HEK293 (cell line): ENCODE measurements at regions not wholly inside any gene's neighbourhood (a gene's known extent, or its start where the extent isn't known, plus 50 kb on each side); places are given as distances from the start of the nearest gene placed in this dataset.

Experiments used
- CTCF ChIA-PET: fragments of 350-600 bp; formaldehyde crosslinking; extraction: SDS; loops from one replicate; lab custom pipeline; 2021; ENCODE audit warnings: antibody characterized with exemption; lab: Yijun Ruan, JAX
- POLR2A ChIA-PET: fragments of 300-600 bp; formaldehyde crosslinking; extraction: SDS; loops from one replicate; lab custom pipeline; 2020; ENCODE audit warnings: antibody characterized with exemption, inconsistent platforms; lab: Yijun Ruan, JAX
- H3K27ac ChIP-seq: fragments of 200-500 bp; sonication (Bioruptor generic); 2 replicates; pipeline ENCODE4 v1.5.1; 2014; ENCODE audit warnings: low read depth, low read length, control low read depth, inconsistent platforms; ENCODE audit errors: extremely low read depth
- H3K36me3 ChIP-seq, 2 experiments: fragments of 200-500 bp in 1 of 2; sonication (Bioruptor generic) in 1 of 2; 1 replicate in 1 of 2; 2 replicates in 1 of 2; pipeline ENCODE4 v1.5.1; 2014 to 2017; ENCODE audit warnings: inconsistent platforms in 2 of 2, low read length in 2 of 2; ENCODE audit not compliant: control insufficient read depth in 2 of 2, insufficient read depth in 1 of 2
- H3K4me1 ChIP-seq: fragments of 200-500 bp; sonication (Bioruptor generic); 2 replicates; pipeline ENCODE4 v1.5.1; 2014; ENCODE audit warnings: mild to moderate bottlenecking, low read length, inconsistent platforms; ENCODE audit not compliant: control insufficient read depth, insufficient read depth
- H3K4me3 ChIP-seq: 2 replicates; pipeline ENCODE4 v1.5.1; 2011; ENCODE audit warnings: low read depth, mild to moderate bottlenecking, control low read depth, low read length, moderate library complexity
- H3K9me3 ChIP-seq: fragments of 200-500 bp; sonication (Bioruptor generic); 2 replicates; pipeline ENCODE4 v1.5.1; 2014; ENCODE audit warnings: low read depth, low read length, inconsistent platforms; ENCODE audit not compliant: control insufficient read depth, insufficient read depth
- BCL11B ChIP-seq: fragments of 450-650 bp; formaldehyde crosslinking; IDR thresholded peaks from 2 replicates; pipeline ENCODE4 v1.5.1; 2016; ENCODE audit warnings: low read depth, missing biosample characterization, missing genetic modification characterization
- CTCF ChIP-seq: fragments of 450-650 bp; formaldehyde crosslinking; IDR thresholded peaks from 2 replicates; pipeline ENCODE4 v1.5.1; 2016; ENCODE audit warnings: missing biosample characterization, missing genetic modification characterization
- SCRT2 ChIP-seq: fragments of 450-650 bp; formaldehyde crosslinking; IDR thresholded peaks from 2 replicates; pipeline ENCODE4 v1.5.1; 2016; ENCODE audit warnings: missing biosample characterization, missing genetic modification characterization
- ZBTB44 ChIP-seq: fragments of 450-650 bp; IDR thresholded peaks from 2 replicates; pipeline ENCODE4 v1.5.1; 2018; ENCODE audit warnings: missing biosample characterization, mild to moderate bottlenecking, missing genetic modification characterization
- ZIC2 ChIP-seq: fragments of 450-650 bp; formaldehyde crosslinking; IDR thresholded peaks from 2 replicates; pipeline ENCODE4 v1.5.1; 2016; ENCODE audit warnings: missing biosample characterization, missing genetic modification characterization
- ZNF10 ChIP-seq: fragments of 450-650 bp; formaldehyde crosslinking; IDR thresholded peaks from 2 replicates; pipeline ENCODE4 v1.5.1; 2017; ENCODE audit warnings: missing biosample characterization, missing genetic modification characterization
- ZNF155 ChIP-seq: fragments of 450-650 bp; formaldehyde crosslinking; IDR thresholded peaks from 2 replicates; pipeline ENCODE4 v1.5.1; 2016; ENCODE audit warnings: missing biosample characterization, missing genetic modification characterization
- ZNF169 ChIP-seq: fragments of 450-650 bp; formaldehyde crosslinking; IDR thresholded peaks from 2 replicates; pipeline ENCODE4 v1.5.1; 2016; ENCODE audit warnings: missing biosample characterization, missing genetic modification characterization
- ZNF239 ChIP-seq: fragments of 450-650 bp; formaldehyde crosslinking; IDR thresholded peaks from 2 replicates; pipeline ENCODE4 v1.5.1; 2016; ENCODE audit warnings: missing biosample characterization, missing genetic modification characterization
- ZNF37A ChIP-seq: fragments of 450-650 bp; IDR thresholded peaks from 2 replicates; pipeline ENCODE4 v1.5.1; 2018; ENCODE audit warnings: missing biosample characterization, missing genetic modification characterization
- ZNF394 ChIP-seq: fragments of 450-650 bp; formaldehyde crosslinking; IDR thresholded peaks from 2 replicates; pipeline ENCODE4 v1.5.1; 2016; ENCODE audit warnings: missing biosample characterization, missing genetic modification characterization, mild to moderate bottlenecking, moderate library complexity, borderline replicate concordance
- ZNF423 ChIP-seq: fragments of 450-650 bp; formaldehyde crosslinking; IDR thresholded peaks from 2 replicates; pipeline ENCODE4 v1.5.1; 2016; ENCODE audit warnings: missing biosample characterization, missing genetic modification characterization
- ZNF529 ChIP-seq: fragments of 450-650 bp; formaldehyde crosslinking; IDR thresholded peaks from 2 replicates; pipeline ENCODE4 v1.5.1; 2017; ENCODE audit warnings: missing genetic modification characterization, missing biosample characterization; ENCODE audit not compliant: insufficient replicate concordance
- ZNF645 ChIP-seq: fragments of 450-650 bp; formaldehyde crosslinking; IDR thresholded peaks from 2 replicates; pipeline ENCODE4; 2016; ENCODE audit warnings: missing biosample characterization, missing genetic modification characterization
- ZNF707 ChIP-seq: fragments of 450-650 bp; formaldehyde crosslinking; IDR thresholded peaks from 2 replicates; pipeline ENCODE4 v1.5.1; 2016; ENCODE audit warnings: missing biosample characterization, missing genetic modification characterization
- ZNF76 ChIP-seq: fragments of 450-650 bp; formaldehyde crosslinking; IDR thresholded peaks from 2 replicates; pipeline ENCODE4; 2016; ENCODE audit warnings: low read depth, missing biosample characterization, missing genetic modification characterization, borderline replicate concordance
- TF ChIP-seq, protein P1 (sequence below): IDR thresholded peaks from 2 replicates; pipeline ENCODE4 v1.6.1; 2011; ENCODE audit warnings: mild to moderate bottlenecking, low read depth, low read length, borderline replicate concordance
- TF ChIP-seq, protein P2 (sequence below): fragments of 450-650 bp; formaldehyde crosslinking; IDR thresholded peaks from 2 replicates; pipeline ENCODE4 v1.5.1; 2016; ENCODE audit warnings: missing biosample characterization, missing genetic modification characterization

DNA sequence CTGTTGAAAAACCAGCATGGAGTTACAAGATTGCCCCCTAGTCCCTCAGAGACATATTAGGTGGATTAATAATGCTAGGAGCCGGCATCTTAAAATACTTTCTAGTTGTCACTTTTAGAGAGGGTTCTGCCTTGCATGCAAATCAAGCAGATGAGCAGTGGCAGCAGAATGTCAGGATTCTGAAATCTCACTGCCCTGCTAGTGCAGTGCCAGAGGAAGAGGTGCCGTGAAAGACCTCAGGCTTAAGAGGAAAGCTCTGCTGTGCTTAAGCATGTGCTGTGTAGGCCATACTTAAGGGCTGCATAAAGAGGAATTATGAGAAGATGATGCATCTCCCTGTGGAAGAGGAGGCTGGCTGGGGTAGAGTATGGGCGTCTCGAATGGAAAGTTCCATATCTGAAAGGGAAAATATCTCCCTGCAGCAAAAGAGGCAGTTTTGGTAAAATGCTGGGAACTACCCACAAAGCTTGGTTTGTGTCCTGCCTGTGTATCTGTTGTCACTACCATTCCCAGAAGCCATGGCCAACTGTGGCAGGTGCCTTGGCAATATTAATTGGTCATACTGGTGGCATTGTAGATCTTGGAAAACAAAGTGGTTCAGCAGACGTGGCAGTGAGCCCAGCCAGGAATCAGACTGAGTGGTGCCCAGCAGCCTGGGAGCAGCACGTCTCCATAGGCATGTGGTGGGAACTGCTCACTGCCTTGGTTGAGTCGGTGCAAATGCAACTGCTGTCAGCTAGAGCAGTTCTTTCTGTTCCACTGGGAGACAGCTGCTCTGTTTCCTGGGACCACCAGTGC lies 131.9 kb downstream of the EVA1A start:
- Histone ChIP-seq H3K27ac (no peak overlapping the region), H3K4me1 (peaks cover 3% of the 10 kb centered on the region; the same call in 1 of the 2 replicates), H3K36me3 (no peaks in the 10 kb centered on the region), H3K4me3 (no peak overlapping the region)
- POLR2A ChIA-PET, result no interaction called here
- no peak for TF ChIP-seq ZBTB44 (tag by site-specific recombination)
- no peak for TF ChIP-seq ZNF423 (tag by site-specific recombination)
- no peak for TF ChIP-seq ZNF37A (tag by site-specific recombination)
- TF ChIP-seq CTCF (tag by site-specific recombination), result no peak
- TF ChIP-seq, protein P1, sequence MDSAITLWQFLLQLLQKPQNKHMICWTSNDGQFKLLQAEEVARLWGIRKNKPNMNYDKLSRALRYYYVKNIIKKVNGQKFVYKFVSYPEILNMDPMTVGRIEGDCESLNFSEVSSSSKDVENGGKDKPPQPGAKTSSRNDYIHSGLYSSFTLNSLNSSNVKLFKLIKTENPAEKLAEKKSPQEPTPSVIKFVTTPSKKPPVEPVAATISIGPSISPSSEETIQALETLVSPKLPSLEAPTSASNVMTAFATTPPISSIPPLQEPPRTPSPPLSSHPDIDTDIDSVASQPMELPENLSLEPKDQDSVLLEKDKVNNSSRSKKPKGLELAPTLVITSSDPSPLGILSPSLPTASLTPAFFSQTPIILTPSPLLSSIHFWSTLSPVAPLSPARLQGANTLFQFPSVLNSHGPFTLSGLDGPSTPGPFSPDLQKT, result no peak
- TF ChIP-seq ZNF10, result no peak
- TF ChIP-seq, protein P2, sequence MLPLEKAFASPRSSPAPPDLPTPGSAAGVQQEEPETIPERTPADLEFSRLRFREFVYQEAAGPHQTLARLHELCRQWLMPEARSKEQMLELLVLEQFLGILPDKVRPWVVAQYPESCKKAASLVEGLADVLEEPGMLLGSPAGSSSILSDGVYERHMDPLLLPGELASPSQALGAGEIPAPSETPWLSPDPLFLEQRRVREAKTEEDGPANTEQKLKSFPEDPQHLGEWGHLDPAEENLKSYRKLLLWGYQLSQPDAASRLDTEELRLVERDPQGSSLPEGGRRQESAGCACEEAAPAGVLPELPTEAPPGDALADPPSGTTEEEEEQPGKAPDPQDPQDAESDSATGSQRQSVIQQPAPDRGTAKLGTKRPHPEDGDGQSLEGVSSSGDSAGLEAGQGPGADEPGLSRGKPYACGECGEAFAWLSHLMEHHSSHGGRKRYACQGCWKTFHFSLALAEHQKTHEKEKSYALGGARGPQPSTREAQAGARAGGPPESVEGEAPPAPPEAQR (tag by site-specific recombination), result no peak
- no peak for TF ChIP-seq SCRT2 (tag by site-specific recombination)
- TF ChIP-seq ZNF239 (tag by site-specific recombination), result no peak
- no peak for TF ChIP-seq ZNF155 (tag by site-specific recombination)
- TF ChIP-seq ZNF169 (tag by site-specific recombination), result no peak
- TF ChIP-seq ZNF529 (tag by site-specific recombination), result no peak
- TF ChIP-seq ZNF394 (tag by site-specific recombination), result no peak
- no peak for TF ChIP-seq ZNF707 (tag by site-specific recombination)
- TF ChIP-seq ZNF645, result no peak
- no peak for TF ChIP-seq ZNF76 (tag by site-specific recombination)
- TF ChIP-seq, all 188 proteins: peak for 0
- CTCF ChIA-PET, result no interaction called here
- H3K9me3 ChIP-seq, result no peaks in the 10 kb centered on the region

DNA sequence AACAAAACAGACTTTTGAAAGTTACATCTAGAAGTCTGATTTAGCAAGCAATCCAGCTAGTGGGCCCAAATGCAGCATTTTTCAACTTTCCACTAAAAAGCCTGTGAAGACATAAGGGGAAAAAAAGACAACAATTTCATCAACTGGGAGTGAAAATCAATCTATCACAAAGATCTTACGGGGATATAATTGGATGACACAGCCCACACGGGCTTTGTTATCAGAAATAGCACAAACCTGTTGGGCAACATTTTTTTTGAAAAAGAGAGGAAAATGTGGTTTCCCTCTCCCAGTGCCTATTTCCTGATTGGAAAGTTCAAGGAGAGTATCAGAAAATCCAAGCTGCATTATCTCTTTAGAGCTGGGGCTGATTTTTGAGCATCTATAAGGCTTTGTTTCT lies 132.7 kb downstream of the EVA1A start:
- H3K36me3 ChIP-seq, result no peaks in the 10 kb centered on the region
- TF ChIP-seq ZNF423 (tag by site-specific recombination), result no peak
- TF ChIP-seq ZNF10, result no peak
- TF ChIP-seq BCL11B, result no peak
- TF ChIP-seq ZIC2 (tag by site-specific recombination), result no peak
- H3K27ac ChIP-seq, result no peak overlapping the region
- H3K4me3 ChIP-seq, result no peak overlapping the region
- H3K9me3 ChIP-seq, result no peaks in the 10 kb centered on the region
- POLR2A ChIA-PET, result no interaction called here
- H3K4me1 ChIP-seq, result peaks cover 3% of the 10 kb centered on the region; the same call in 1 of the 2 replicates
- CTCF ChIA-PET, result no interaction called here
